Neural cell (in vitro differentiated cells): ENCODE measurements at regions not wholly inside any gene's neighbourhood (a gene's known extent, or its start where the extent isn't known, plus 50 kb on each side); places are given as distances from the start of the nearest gene placed in this dataset.

Experiments
- H2AFZ ChIP-seq: fragments of 200-600, 300-800 bp; sonication (generic), shearing (Covaris generic); 2 replicates; pipeline ENCODE4 v1.6.0; 2014; ENCODE audit warnings: low read depth, mild to moderate bottlenecking, antibody characterized with exemption, low read length, moderate library complexity
- H3F3A ChIP-seq: fragments of 200-600 bp; shearing (Covaris generic); 2 replicates; pipeline ENCODE4 v1.6.1; 2016; ENCODE audit warnings: mild to moderate bottlenecking, moderate library complexity, mixed read lengths, antibody characterized with exemption, low read length; ENCODE audit not compliant: insufficient read depth, poor library complexity, severe bottlenecking
- H3K27ac ChIP-seq: fragments of 200-600, 300-800 bp; sonication (generic), shearing (Covaris generic); 2 replicates; pipeline ENCODE4 v1.5.1; 2014; ENCODE audit warnings: mild to moderate bottlenecking, low read length, moderate library complexity
- H3K27me3 ChIP-seq: fragments of 300-800, 200-600 bp; sonication (generic), shearing (Covaris generic); 2 replicates; pipeline ENCODE4 v1.6.0; 2014; ENCODE audit warnings: mild to moderate bottlenecking, low read depth, low read length, moderate library complexity; ENCODE audit not compliant: insufficient read depth
- H3K36me3 ChIP-seq: fragments of 300-800, 200-600 bp; sonication (generic), shearing (Covaris generic); 2 replicates; pipeline ENCODE4 v1.5.1; 2014; ENCODE audit warnings: mild to moderate bottlenecking, antibody characterized with exemption, low read length, moderate library complexity; ENCODE audit not compliant: insufficient read depth
- H3K4me2 ChIP-seq: fragments of 300-800, 200-600 bp; sonication (generic), shearing (Covaris generic); 2 replicates; pipeline ENCODE4 v1.6.0; 2014; ENCODE audit warnings: mild to moderate bottlenecking, low read length
- H3K4me3 ChIP-seq: fragments of 300-800, 200-600 bp; sonication (generic), shearing (Covaris generic); 2 replicates; pipeline ENCODE4 v1.5.1; 2014; ENCODE audit warnings: mild to moderate bottlenecking, low read length, moderate library complexity
- H3K79me2 ChIP-seq: fragments of 200-600 bp; shearing (Covaris generic); replicated peaks from 2 replicates; pipeline ENCODE4 v1.6.0; 2014; ENCODE audit warnings: mild to moderate bottlenecking, low read length, moderate library complexity; ENCODE audit not compliant: insufficient read depth
- H3K9ac ChIP-seq: fragments of 300-800, 200-600 bp; sonication (generic), shearing (Covaris generic); 2 replicates; pipeline ENCODE4 v1.6.1; 2016; ENCODE audit warnings: mild to moderate bottlenecking, low read length, mixed read lengths
- H3K9me2 ChIP-seq: fragments of 200-600 bp; shearing (Covaris generic); 2 replicates; pipeline ENCODE4 v1.6.1; 2016; ENCODE audit warnings: mild to moderate bottlenecking, low read length, mixed read lengths; ENCODE audit not compliant: insufficient read depth
- H3K9me3 ChIP-seq: fragments of 200-600, 300-800 bp; sonication (generic), shearing (Covaris generic); 2 replicates; pipeline ENCODE4 v1.6.1; 2016; ENCODE audit warnings: mild to moderate bottlenecking, mixed run types, low read length, moderate library complexity, mixed read lengths
- H4K20me1 ChIP-seq: fragments of 200-600 bp; shearing (Covaris generic); 2 replicates; pipeline ENCODE4 v1.6.1; 2016; ENCODE audit warnings: mild to moderate bottlenecking, mixed run types; ENCODE audit not compliant: insufficient read depth
- CTCF ChIP-seq: fragments of 450-650 bp; IDR thresholded peaks from 2 replicates; pipeline ENCODE4 v1.5.1; 2014; ENCODE audit warnings: antibody characterized with exemption, mild to moderate bottlenecking, moderate library complexity; ENCODE audit not compliant: poor library complexity, severe bottlenecking
- EP300 ChIP-seq: fragments of 450-650 bp; conservative IDR thresholded peaks from 2 replicates; pipeline ENCODE4 v1.6.1; 2014; ENCODE audit warnings: antibody characterized with exemption, mild to moderate bottlenecking, moderate library complexity; ENCODE audit not compliant: poor library complexity, severe bottlenecking
- EZH2 ChIP-seq: fragments of 200-600, 300-800 bp; shearing (Covaris generic), sonication (generic); IDR thresholded peaks from 2 replicates; pipeline ENCODE4 v1.6.1; 2014; ENCODE audit warnings: antibody characterized with exemption, low read length, borderline replicate concordance, mild to moderate bottlenecking; ENCODE audit not compliant: insufficient read depth, poor library complexity, severe bottlenecking
- MXI1 ChIP-seq: fragments of 450-650 bp; conservative IDR thresholded peaks from 2 replicates; pipeline ENCODE4 v1.6.1; 2014; ENCODE audit warnings: antibody characterized with exemption, mild to moderate bottlenecking; ENCODE audit not compliant: poor library complexity, severe bottlenecking
- POLR2AphosphoS5 ChIP-seq: IDR thresholded peaks from 2 replicates; pipeline ENCODE4 v1.6.1; 2012
- RAD21 ChIP-seq: fragments of 450-650 bp; conservative IDR thresholded peaks from 2 replicates; pipeline ENCODE4 v1.6.1; 2014; ENCODE audit warnings: antibody characterized with exemption, mild to moderate bottlenecking, moderate library complexity
- REST ChIP-seq: IDR thresholded peaks from 2 replicates; pipeline ENCODE4 v1.6.1; 2012; ENCODE audit warnings: borderline replicate concordance
- SMC3 ChIP-seq: fragments of 450-650 bp; conservative IDR thresholded peaks from 2 replicates; pipeline ENCODE4 v1.6.1; 2014; ENCODE audit warnings: antibody characterized with exemption, mild to moderate bottlenecking, moderate library complexity; ENCODE audit not compliant: poor library complexity
- TAF1 ChIP-seq: IDR thresholded peaks from 2 replicates; pipeline ENCODE4 v1.6.1; 2012; ENCODE audit warnings: low read depth

GRCh38 chr6:54624779-54625178 is 221.8 kb upstream of the FAM83B start:
- Histone ChIP-seq H3K27ac (no peak overlapping the region), H3K4me2 (no peak overlapping the region), H3K9me2 (no peaks in the 10 kb centered on the region), H3F3A (no peaks in the 10 kb centered on the region), H3K4me3 (no peak overlapping the region), H2AFZ (no peak overlapping the region), H4K20me1 (no peaks in the 10 kb centered on the region), H3K9ac (no peak overlapping the region), H3K79me2 (no peaks in the 10 kb centered on the region), H3K9me3 (no peaks in the 10 kb centered on the region), H3K27me3 (no peaks in the 10 kb centered on the region), H3K36me3 (no peaks in the 10 kb centered on the region)
- no peak for TF ChIP-seq TAF1
- TF ChIP-seq EZH2, result no peak
- no peak for TF ChIP-seq REST
- TF ChIP-seq SMC3, result no peak
- TF ChIP-seq RAD21, result no peak
- TF ChIP-seq EP300, result no peak
- TF ChIP-seq POLR2AphosphoS5, result no peak
- no peak for TF ChIP-seq MXI1
- no peak for TF ChIP-seq CTCF

GRCh38 chr6:54629131-54629530 is 217.4 kb upstream of the FAM83B start:
- Histone ChIP-seq H3F3A (no peaks in the 10 kb centered on the region), H4K20me1 (no peaks in the 10 kb centered on the region), H3K27me3 (no peaks in the 10 kb centered on the region), H3K4me2 (no peak overlapping the region), H3K36me3 (no peaks in the 10 kb centered on the region), H3K9me3 (no peaks in the 10 kb centered on the region), H3K4me3 (no peak overlapping the region), H3K79me2 (no peaks in the 10 kb centered on the region), H3K9me2 (no peaks in the 10 kb centered on the region), H2AFZ (no peak overlapping the region), H3K9ac (no peak overlapping the region), H3K27ac (no peak overlapping the region)
- TF ChIP-seq CTCF (no peak), REST (no peak), EZH2 (no peak), EP300 (no peak), SMC3 (no peak), POLR2AphosphoS5 (no peak), RAD21 (no peak), TAF1 (no peak), MXI1 (no peak)
